Aorta (tissue), 5 donors: ENCODE measurements at regions not wholly inside any gene's neighbourhood (a gene's known extent, or its start where the extent isn't known, plus 50 kb on each side); places are given as distances from the start of the nearest gene placed in this dataset.

Source experiments
- ATAC-seq: fragments of 200-7000 bp; cut with Tn5 transposase; one replicate; pipeline ENCODE4 v1.9.1; 2022; ENCODE audit warnings: moderate library complexity; ENCODE audit not compliant: low FRiP score
- DNase-seq, 2 donors: peaks; one replicate each; pipeline ENCODE4 v3.0.0-alpha.2; 2020
- H3K27ac ChIP-seq, 2 donors: one replicate each; pipeline ENCODE4 v1.5.1; 2013; ENCODE audit warnings: low read length in 2 of 2, mild to moderate bottlenecking in 2 of 2, moderate library complexity in 2 of 2, control low read depth in 1 of 2, inconsistent platforms in 1 of 2, low read depth in 1 of 2
- H3K27me3 ChIP-seq, 2 donors: one replicate each; pipeline ENCODE4 v1.6.1; 2013; ENCODE audit warnings: control low read depth in 1 of 2, low read length in 1 of 2, mild to moderate bottlenecking in 1 of 2, moderate library complexity in 1 of 2; ENCODE audit not compliant: insufficient read depth in 2 of 2, control insufficient read depth in 1 of 2
- H3K36me3 ChIP-seq, 2 donors: one replicate each; pipeline ENCODE4 v1.6.1; 2013; ENCODE audit warnings: control low read depth in 1 of 2, low read length in 1 of 2, mild to moderate bottlenecking in 1 of 2; ENCODE audit not compliant: insufficient read depth in 2 of 2, control insufficient read depth in 1 of 2
- H3K4me1 ChIP-seq, 2 donors: one replicate each; pipeline ENCODE4 v1.6.1; 2013; ENCODE audit warnings: low read length in 2 of 2, control low read depth in 1 of 2, mild to moderate bottlenecking in 1 of 2, moderate library complexity in 1 of 2; ENCODE audit not compliant: insufficient read depth in 2 of 2, control insufficient read depth in 1 of 2
- H3K4me3 ChIP-seq, 2 donors: one replicate each; pipeline ENCODE4 v1.5.1; 2013; ENCODE audit warnings: low read length in 2 of 2, control low read depth in 1 of 2, mild to moderate bottlenecking in 1 of 2
- H3K9me3 ChIP-seq: one replicate; pipeline ENCODE4 v1.6.1; 2013; ENCODE audit warnings: mild to moderate bottlenecking, low read length; ENCODE audit not compliant: control insufficient read depth
- WGBS, 2 donors: extraction: QIAGEN DNeasy Blood & Tissue Kit; methylation state at CpG; one replicate each; pipeline ENCODE4 v1.1.7; 2013; 5-methylcytosine and 5-hydroxymethylcytosine counted together
- intact Hi-C, 2 donors: fragments of 100-400 bp; cut with DNase I; formaldehyde crosslinking; loops; one replicate each; pipeline versions ENCODE4 v1.14.2 to v1.15.0; 2022
- donor health status: healthy with polysubstance abuse.
- donor health status: Bipolar disorder and iron deficiency.
- donor health status: DM: no; HTN: no; CAD: no.
- donor health status: DM: no; HTN: no; CAD: no.
- donor health status: DM: yes; HTN: yes; CAD: no.

GRCh38 chr22:27302501-27302900, 499.1 kb downstream of the MN1 start:
- Histone ChIP-seq H3K4me1 (no peaks in the 10 kb centered on the region), H3K9me3 (no peaks in the 10 kb centered on the region), H3K4me3 (no peak overlapping the region), H3K27ac (no peak overlapping the region), H3K36me3 (no peaks in the 10 kb centered on the region), H3K27me3 (no peaks in the 10 kb centered on the region)
- 88 to 93% methylated on average over 11 of the region's 11 CpGs for WGBS, 2 donors
- intact Hi-C loops: no loop called here
- DNase-seq (no peak), ATAC-seq (no peak)

- DNase-seq: no peak
- ATAC-seq: no peak
- no peaks in the 10 kb centered on the region for H3K36me3 ChIP-seq
- no peak overlapping the region for H3K4me3 ChIP-seq
- intact Hi-C loops: no loop called here
- H3K27ac ChIP-seq: no peak overlapping the region
- H3K4me1 ChIP-seq: no peaks in the 10 kb centered on the region
- no peaks in the 10 kb centered on the region for H3K27me3 ChIP-seq
- no peaks in the 10 kb centered on the region for H3K9me3 ChIP-seq
Measured at GRCh38 chr22:27303718-27304117, 497.8 kb downstream of the MN1 start.

DNA sequence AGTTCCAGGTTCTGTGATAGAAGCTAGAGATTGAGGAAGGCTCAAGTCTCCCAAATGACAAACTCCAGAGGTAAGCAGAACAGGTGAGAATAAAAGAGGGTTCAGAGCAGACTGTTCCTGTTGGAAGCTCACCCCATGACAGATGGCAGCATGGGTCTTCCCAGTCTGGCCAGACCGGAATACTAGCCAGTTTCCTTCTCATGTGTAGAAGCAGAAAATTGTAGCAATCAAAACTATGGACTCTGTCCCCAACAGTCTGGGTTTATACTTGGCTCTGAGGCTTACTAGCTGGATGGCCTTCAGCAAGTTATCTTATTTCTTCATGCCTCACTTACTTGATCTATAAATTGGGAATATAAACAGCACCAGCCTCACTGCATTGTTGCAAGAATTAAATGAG, 494.8 kb downstream of the MN1 start:
- H3K27ac ChIP-seq: no peak overlapping the region
- H3K36me3 ChIP-seq: no peaks in the 10 kb centered on the region
- no peaks in the 10 kb centered on the region for H3K27me3 ChIP-seq
- H3K9me3 ChIP-seq: no peaks in the 10 kb centered on the region
- no peaks in the 10 kb centered on the region for H3K4me1 ChIP-seq
- no peak overlapping the region for H3K4me3 ChIP-seq
- DNase-seq: no peak
- intact Hi-C loops: no loop called here
- ATAC-seq: no peak
- WGBS, 2 donors: 83% methylated on average over 1 of the region's 1 CpG

DNA sequence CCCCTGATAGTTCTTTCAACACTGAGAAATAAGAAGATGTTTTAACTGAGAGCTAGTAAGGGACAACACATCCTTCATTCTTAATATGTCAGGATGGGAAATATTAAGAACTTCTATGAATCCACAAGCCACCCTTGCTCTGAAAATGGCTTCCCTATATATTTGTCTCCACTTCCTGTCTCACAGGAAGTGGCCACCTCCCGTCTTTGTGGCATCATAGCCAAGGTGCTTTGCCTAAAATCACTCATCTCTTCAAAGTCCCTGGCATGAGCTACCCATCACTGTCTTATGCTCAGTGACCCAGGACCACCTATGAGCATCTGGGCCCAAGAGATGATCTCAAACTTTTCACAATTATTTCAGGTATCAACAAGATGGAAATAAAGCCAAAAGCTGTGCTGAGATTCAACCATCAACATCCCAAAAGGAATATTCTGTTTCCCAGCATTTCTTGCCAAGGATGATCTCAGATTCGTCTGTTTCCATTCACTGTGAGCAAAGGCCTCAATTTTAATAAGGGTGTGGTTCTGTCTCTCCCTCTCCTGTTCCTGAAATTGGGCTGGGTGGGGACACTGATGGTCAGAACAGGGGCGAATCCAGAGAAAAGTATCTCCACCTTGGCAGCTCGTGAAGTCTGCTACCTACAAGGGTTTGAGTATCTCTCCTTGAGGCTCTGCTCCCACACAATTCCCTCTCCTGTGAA, 493.9 kb downstream of the MN1 start:
- intact Hi-C loops: no loop called here
- 80 to 84% methylated on average over 4 of the region's 4 CpGs for WGBS, 2 donors
- no peak for ATAC-seq

GRCh38 chr22:27308513-27308912, 493.0 kb downstream of the MN1 start:
- no peak for ATAC-seq
- Histone ChIP-seq H3K27me3 (no peaks in the 10 kb centered on the region), H3K9me3 (no peaks in the 10 kb centered on the region), H3K4me3 (no peak overlapping the region), H3K4me1 (no peaks in the 10 kb centered on the region), H3K27ac (no peak overlapping the region), H3K36me3 (no peaks in the 10 kb centered on the region)
- DNase-seq: no peak
- intact Hi-C loops: no loop called here

More for the DNA sequence above, 493.9 kb downstream of the MN1 start:
- Histone ChIP-seq H3K36me3 (no peaks in the 10 kb centered on the region), H3K27me3 (no peaks in the 10 kb centered on the region), H3K4me3 (no peak overlapping the region), H3K27ac (no peak overlapping the region), H3K9me3 (no peaks in the 10 kb centered on the region), H3K4me1 (no peaks in the 10 kb centered on the region)
- DNase-seq: no peak

DNA sequence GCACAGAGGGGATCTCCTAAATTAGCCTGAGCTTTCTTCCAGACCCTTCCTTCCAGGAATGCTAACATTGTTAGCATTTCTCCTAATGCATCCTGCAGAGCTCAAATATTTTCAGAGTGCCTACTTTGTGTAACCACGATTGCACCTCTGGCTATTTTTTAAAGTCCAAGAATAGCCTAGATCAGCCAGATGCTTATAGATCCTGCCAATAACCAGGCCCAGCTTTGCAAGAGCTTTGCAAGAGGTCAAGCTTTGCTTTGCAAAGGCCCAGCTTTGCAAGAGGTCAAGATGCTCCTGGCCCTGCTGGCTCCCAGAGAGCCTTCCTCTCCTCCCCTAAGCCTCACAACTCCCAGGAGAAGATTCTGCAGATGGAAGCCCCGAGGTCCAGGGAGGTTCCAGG, 491.9 kb downstream of the MN1 start:
- intact Hi-C loops: no loop called here
- Histone ChIP-seq H3K36me3 (no peaks in the 10 kb centered on the region), H3K27me3 (no peaks in the 10 kb centered on the region), H3K9me3 (no peaks in the 10 kb centered on the region), H3K4me1 (no peaks in the 10 kb centered on the region), H3K27ac (no peak overlapping the region), H3K4me3 (no peak overlapping the region)
- WGBS, 2 donors: 25 to 38% methylated on average over 2 of the region's 2 CpGs
- ATAC-seq: no peak
- DNase-seq: no peak

GRCh38 chr22:27310966-27311697, 490.4 kb downstream of the MN1 start:
- ATAC-seq: no peak
- no peaks in the 10 kb centered on the region for H3K9me3 ChIP-seq

DNA sequence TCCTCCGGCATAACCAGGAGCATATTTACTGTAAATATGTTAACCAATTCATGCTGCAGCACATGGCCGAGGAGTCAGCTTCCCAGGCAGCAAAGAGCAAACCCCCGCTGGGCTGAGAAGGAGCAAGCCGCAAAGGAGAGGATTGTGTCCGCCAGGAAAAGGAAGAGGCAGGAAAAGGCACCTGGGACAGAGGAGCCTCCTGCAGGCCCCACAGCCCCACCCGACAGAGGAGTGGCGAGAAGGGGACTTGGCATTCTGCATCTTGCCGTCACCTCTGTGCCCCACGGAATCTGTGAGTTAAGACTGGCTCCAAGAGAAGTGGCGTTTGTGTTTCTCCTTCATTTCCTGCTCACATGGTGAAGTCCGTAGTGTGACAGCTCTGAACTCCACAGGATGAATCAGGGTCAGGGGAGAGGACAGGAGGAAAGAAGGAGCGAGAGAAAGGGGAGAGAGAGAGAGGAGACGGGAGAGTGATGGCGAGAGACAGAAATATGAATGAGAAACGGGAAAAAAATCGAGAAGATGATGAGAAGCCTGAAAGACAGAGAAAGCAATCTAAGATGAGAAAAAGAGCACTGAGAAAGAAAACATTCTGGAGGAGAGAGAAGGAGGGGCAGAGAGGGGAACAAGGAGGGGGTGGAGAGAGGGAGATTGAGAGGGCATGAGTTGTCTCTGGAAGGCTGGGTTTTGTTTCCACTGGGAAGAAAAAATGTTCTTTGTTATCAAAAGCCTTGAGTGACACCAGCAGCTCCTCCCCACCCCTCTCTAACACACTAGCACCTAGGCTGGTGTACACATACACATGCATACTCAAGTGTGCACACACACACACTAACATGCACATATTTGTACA, 489.6 kb downstream of the MN1 start:
- no peak overlapping the region for H3K4me3 ChIP-seq
- DNase-seq: no peak
- no peaks in the 10 kb centered on the region for H3K36me3 ChIP-seq
- no peaks in the 10 kb centered on the region for H3K4me1 ChIP-seq
- no peaks in the 10 kb centered on the region for H3K27me3 ChIP-seq
- H3K27ac ChIP-seq: no peak overlapping the region
- 24 to 35% methylated on average over 16 of the region's 16 CpGs for WGBS, 2 donors
- no peak for ATAC-seq
- no peaks in the 10 kb centered on the region for H3K9me3 ChIP-seq
- intact Hi-C loops: no loop called here

More at GRCh38 chr22:27310966-27311697, 490.4 kb downstream of the MN1 start:
- Histone ChIP-seq H3K36me3 (no peaks in the 10 kb centered on the region), H3K4me1 (no peaks in the 10 kb centered on the region), H3K27ac (no peak overlapping the region), H3K4me3 (no peak overlapping the region), H3K27me3 (no peaks in the 10 kb centered on the region)
- intact Hi-C loops: no loop called here
- 93 to 94% methylated on average over 30 of the region's 30 CpGs for whole genome bisulfite sequencing, 2 donors
- DNase-seq: no peak
